MM.1S (cell line): ENCODE measurements at regions not wholly inside any gene's neighbourhood (a gene's known extent, or its start where the extent isn't known, plus 50 kb on each side); places are given as distances from the start of the nearest gene placed in this dataset.

ENCODE experiments used
- DNase-seq: peaks from one replicate; pipeline ENCODE4 v3.0.0-alpha.2; 2015
- H2AFZ ChIP-seq: fragments of 300-600 bp; sonication (generic); 2 replicates; pipeline ENCODE4 v1.6.0; 2016; ENCODE audit warnings: antibody characterized with exemption, low read length
- H3F3A ChIP-seq: fragments of 300-600 bp; sonication (generic); 2 replicates; pipeline ENCODE4 v1.6.1; 2016; ENCODE audit warnings: mild to moderate bottlenecking, antibody characterized with exemption, low read length, moderate library complexity, mixed read lengths; ENCODE audit not compliant: insufficient read depth
- H3K27ac ChIP-seq: fragments of 300-600 bp; sonication (generic); 2 replicates; pipeline ENCODE4 v1.5.1; 2016; ENCODE audit warnings: mild to moderate bottlenecking, low read length
- H3K27me3 ChIP-seq: fragments of 300-600 bp; sonication (generic); replicated peaks from 2 replicates; pipeline ENCODE4 v1.6.0; 2016; ENCODE audit warnings: low read length; ENCODE audit not compliant: insufficient read depth
- H3K36me3 ChIP-seq: fragments of 300-600 bp; sonication (generic); replicated peaks from 2 replicates; pipeline ENCODE4 v1.6.1; 2016; ENCODE audit warnings: mild to moderate bottlenecking, low read length, mixed read lengths; ENCODE audit not compliant: insufficient read depth
- H3K4me1 ChIP-seq: fragments of 300-600 bp; sonication (generic); 2 replicates; pipeline ENCODE4 v1.6.1; 2016; ENCODE audit warnings: low read length, mixed read lengths
- H3K4me2 ChIP-seq: fragments of 300-600 bp; sonication (generic); 2 replicates; pipeline ENCODE4 v1.6.0; 2016; ENCODE audit warnings: low read depth, low read length
- H3K4me3 ChIP-seq: fragments of 300-600 bp; sonication (generic); 2 replicates; pipeline ENCODE4 v1.5.1; 2016; ENCODE audit warnings: low read length, mixed read lengths
- H3K79me2 ChIP-seq: fragments of 300-600 bp; sonication (generic); 2 replicates; pipeline ENCODE4 v1.6.1; 2016; ENCODE audit warnings: mixed run types, low read length, mixed read lengths
- H3K9ac ChIP-seq: fragments of 300-600 bp; sonication (generic); 2 replicates; pipeline ENCODE4 v1.6.1; 2016; ENCODE audit warnings: low read length, mixed read lengths
- H3K9me2 ChIP-seq: fragments of 300-600 bp; sonication (generic); replicated peaks from 2 replicates; pipeline ENCODE4 v1.6.1; 2016; ENCODE audit warnings: mild to moderate bottlenecking, low read length, mixed read lengths; ENCODE audit not compliant: insufficient read depth
- H3K9me3 ChIP-seq: fragments of 300-600 bp; sonication (generic); replicated peaks from 2 replicates; pipeline ENCODE4 v1.6.1; 2016; ENCODE audit warnings: mild to moderate bottlenecking, low read length, mixed read lengths; ENCODE audit not compliant: insufficient read depth
- H4K20me1 ChIP-seq: fragments of 300-600 bp; sonication (generic); 2 replicates; pipeline ENCODE4 v1.6.1; 2016; ENCODE audit warnings: mild to moderate bottlenecking, low read length, moderate library complexity, mixed read lengths; ENCODE audit not compliant: insufficient read depth
- CTCF ChIP-seq: fragments of 300-600 bp; sonication (generic); IDR thresholded peaks from 2 replicates; pipeline ENCODE4 v1.5.1; 2016; ENCODE audit warnings: antibody characterized with exemption, low read length, mixed read lengths
- EZH2 ChIP-seq: fragments of 300-600 bp; sonication (generic); optimal IDR thresholded peaks from 2 replicates; pipeline ENCODE3; 2017; ENCODE audit warnings: low read depth, mild to moderate bottlenecking, antibody characterized with exemption, low read length, mixed read lengths
- EZH2phosphoT487 ChIP-seq: fragments of 300-600 bp; sonication (generic); IDR thresholded peaks from 2 replicates; pipeline ENCODE4 v1.6.1; 2018; ENCODE audit warnings: antibody characterized with exemption, low read length

GRCh38 chr6:137305691-137306090, 86.5 kb upstream of the IFNGR1 start:
- H4K20me1 ChIP-seq, result no peaks in the 10 kb centered on the region
- H3K79me2 ChIP-seq, result no peaks in the 10 kb centered on the region
- TF ChIP-seq CTCF (no peak), EZH2 (no peak), EZH2phosphoT487 (no peak)
- H3K4me2 ChIP-seq, result no peak overlapping the region
- H3K27me3 ChIP-seq, result no peaks in the 10 kb centered on the region
- no peak overlapping the region for H2AFZ ChIP-seq
- H3K36me3 ChIP-seq, result no peaks in the 10 kb centered on the region
- H3K27ac ChIP-seq, result no peak overlapping the region
- no peak overlapping the region for H3K4me3 ChIP-seq
- H3K9ac ChIP-seq, result no peak overlapping the region
- H3F3A ChIP-seq, result no peaks in the 10 kb centered on the region
- no peaks in the 10 kb centered on the region for H3K9me3 ChIP-seq
- no peaks in the 10 kb centered on the region for H3K9me2 ChIP-seq
- H3K4me1 ChIP-seq, result no peaks in the 10 kb centered on the region
- no peak for DNase-seq

GRCh38 chr6:137304020-137304780, 85.0 kb upstream of the IFNGR1 start:
- Histone ChIP-seq H3K36me3 (no peaks in the 10 kb centered on the region), H3K27me3 (no peaks in the 10 kb centered on the region), H3F3A (no peaks in the 10 kb centered on the region), H3K27ac (no peak overlapping the region), H4K20me1 (no peaks in the 10 kb centered on the region), H3K4me1 (no peaks in the 10 kb centered on the region), H3K79me2 (no peaks in the 10 kb centered on the region), H2AFZ (no peak overlapping the region), H3K9me3 (no peaks in the 10 kb centered on the region), H3K4me3 (no peak overlapping the region), H3K4me2 (no peak overlapping the region), H3K9ac (no peak overlapping the region), H3K9me2 (no peaks in the 10 kb centered on the region)
- no peak for DNase-seq
- TF ChIP-seq EZH2 (no peak), CTCF (no peak), EZH2phosphoT487 (no peak)

DNA sequence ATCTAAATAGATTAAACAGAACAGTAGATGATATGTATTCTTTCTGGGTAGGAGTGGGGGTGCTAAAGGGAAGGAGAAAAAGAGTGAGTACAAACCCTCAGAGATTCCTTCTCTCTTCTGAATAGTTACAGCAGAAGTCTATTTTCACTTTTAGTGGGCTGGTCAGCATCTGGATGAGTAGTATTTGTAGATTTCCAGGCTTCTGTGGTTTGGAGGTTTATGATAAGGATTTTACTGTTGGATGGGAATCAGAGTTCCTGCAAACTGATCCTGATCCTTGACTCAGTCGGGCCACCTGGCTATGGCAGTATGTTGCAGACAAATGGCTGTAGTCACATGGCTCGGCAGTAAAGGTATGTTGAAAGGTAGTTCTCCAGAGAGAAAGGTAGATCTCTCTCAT, 84.3 kb upstream of the IFNGR1 start:
- Histone ChIP-seq H3K36me3 (no peaks in the 10 kb centered on the region), H3K9me2 (no peaks in the 10 kb centered on the region), H3K4me2 (no peak overlapping the region), H3K27ac (no peak overlapping the region), H3K4me1 (no peaks in the 10 kb centered on the region), H3K79me2 (no peaks in the 10 kb centered on the region), H4K20me1 (no peaks in the 10 kb centered on the region), H3K9ac (no peak overlapping the region), H3F3A (no peaks in the 10 kb centered on the region), H3K4me3 (no peak overlapping the region), H3K9me3 (no peaks in the 10 kb centered on the region), H3K27me3 (no peaks in the 10 kb centered on the region), H2AFZ (no peak overlapping the region)
- no peak for DNase-seq
- TF ChIP-seq EZH2phosphoT487, result no peak
- TF ChIP-seq CTCF, result no peak
- no peak for TF ChIP-seq EZH2
